Large intestine (tissue), 3 donors: ENCODE measurements at regions not wholly inside any gene's neighbourhood (a gene's known extent, or its start where the extent isn't known, plus 50 kb on each side); places are given as distances from the start of the nearest gene placed in this dataset.
A peak's percentile ranks its signal among the peaks of the same experiment; 100 is the strongest.

Experiments
- DNase-seq, 2 donors: peaks; one replicate each; pipeline versions ENCODE4 v3.0.0 to v3.0.0-alpha.2; 2013
- H3K27ac ChIP-seq: one replicate; pipeline ENCODE4 v1.5.1; 2013; ENCODE audit warnings: low read length
- H3K27me3 ChIP-seq: 2 replicates; pipeline ENCODE4 v1.6.1; 2013; ENCODE audit warnings: low read length; ENCODE audit not compliant: control insufficient read depth, insufficient read depth
- H3K36me3 ChIP-seq: 2 replicates; pipeline ENCODE4 v1.6.1; 2013; ENCODE audit warnings: low read length; ENCODE audit not compliant: control insufficient read depth, insufficient read depth
- H3K4me1 ChIP-seq: one replicate; pipeline ENCODE4 v1.6.1; 2013; ENCODE audit warnings: low read length; ENCODE audit not compliant: control insufficient read depth, insufficient read depth
- H3K4me3 ChIP-seq: one replicate; pipeline ENCODE4 v1.5.1; 2013; ENCODE audit warnings: low read length
- H3K9me3 ChIP-seq: one replicate; pipeline ENCODE4 v1.6.1; 2013; ENCODE audit warnings: mild to moderate bottlenecking, low read depth, low read length, moderate library complexity; ENCODE audit not compliant: control insufficient read depth
- WGBS: methylation state at CpG from one replicate; pipeline ENCODE4 v1.1.5; 2013; ENCODE audit warnings: low lambda C conversion rate; ENCODE audit not compliant: insufficient coverage; 5-methylcytosine and 5-hydroxymethylcytosine counted together

DNA sequence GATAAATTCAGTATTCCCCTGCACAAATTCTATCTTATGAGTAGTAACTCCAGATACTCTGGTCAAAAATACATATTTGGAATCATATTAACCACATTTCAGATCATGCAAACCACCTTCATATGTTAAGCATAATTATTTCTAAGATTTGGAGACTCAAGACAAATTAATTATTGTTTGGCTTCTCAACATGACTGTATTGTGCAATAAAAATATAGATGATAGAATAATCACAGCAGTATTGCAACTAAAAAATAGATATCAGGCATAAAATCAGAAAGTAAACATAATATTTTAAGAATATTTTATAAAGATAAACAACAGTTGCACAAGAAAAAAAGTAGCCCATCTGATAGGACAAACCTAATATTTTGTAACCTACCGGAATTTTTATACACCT is 1767.6 kb upstream of the NUDT12 start:
- Histone ChIP-seq H3K4me3 (no peak overlapping the region), H3K4me1 (no peaks in the 10 kb centered on the region), H3K9me3 (no peaks in the 10 kb centered on the region), H3K27ac (no peak overlapping the region), H3K36me3 (no peaks in the 10 kb centered on the region), H3K27me3 (no peaks in the 10 kb centered on the region)
- no peak for DNase-seq
- WGBS, result 100% methylated on average over 1 of the region's 1 CpG

GRCh38 chr5:105304859-105305258 is 1742.3 kb upstream of the NUDT12 start:
- H3K9me3 ChIP-seq, result no peaks in the 10 kb centered on the region
- 100% methylated on average over 1 of the region's 1 CpG for WGBS

GRCh38 chr5:105288946-105289345 is 1726.4 kb upstream of the NUDT12 start:
- no peaks in the 10 kb centered on the region for H3K36me3 ChIP-seq
- DNase-seq, result no peak
- H3K4me3 ChIP-seq, result no peak overlapping the region
- H3K4me1 ChIP-seq, result no peaks in the 10 kb centered on the region
- H3K27me3 ChIP-seq, result no peaks in the 10 kb centered on the region
- H3K27ac ChIP-seq, result no peak overlapping the region
- no peaks in the 10 kb centered on the region for H3K9me3 ChIP-seq

More at GRCh38 chr5:105304859-105305258, 1742.3 kb upstream of the NUDT12 start:
- H3K4me1 ChIP-seq, result no peaks in the 10 kb centered on the region
- no peaks in the 10 kb centered on the region for H3K27me3 ChIP-seq
- H3K36me3 ChIP-seq, result no peaks in the 10 kb centered on the region
- H3K4me3 ChIP-seq, result no peak overlapping the region
- DNase-seq, result no peak
- no peak overlapping the region for H3K27ac ChIP-seq

DNA sequence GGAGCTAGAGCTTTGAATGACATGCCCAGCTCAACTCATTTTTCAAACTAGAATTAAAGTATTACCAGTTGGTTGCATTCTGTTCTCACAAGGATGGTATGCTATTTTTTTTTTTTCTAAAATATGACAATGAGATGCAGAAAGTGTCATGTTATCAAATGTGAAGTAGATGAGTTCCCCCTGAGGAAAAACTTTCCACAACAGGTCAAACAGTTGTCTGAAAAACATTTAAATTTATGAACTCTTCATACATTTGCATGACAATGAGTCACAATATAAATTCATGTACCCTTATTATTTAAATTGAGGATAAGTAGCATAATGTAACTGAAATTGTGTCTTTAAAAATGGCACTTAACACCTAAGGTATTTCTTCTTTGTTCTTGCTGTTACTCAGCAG is 1720.5 kb upstream of the NUDT12 start:
- DNase-seq, result no peak
- no peaks in the 10 kb centered on the region for H3K4me1 ChIP-seq
- no peak overlapping the region for H3K4me3 ChIP-seq
- no peak overlapping the region for H3K27ac ChIP-seq
- no peaks in the 10 kb centered on the region for H3K36me3 ChIP-seq
- no peaks in the 10 kb centered on the region for H3K9me3 ChIP-seq
- H3K27me3 ChIP-seq, result no peaks in the 10 kb centered on the region

GRCh38 chr5:105274079-105274478 is 1711.5 kb upstream of the NUDT12 start:
- no peaks in the 10 kb centered on the region for H3K27me3 ChIP-seq
- no peaks in the 10 kb centered on the region for H3K36me3 ChIP-seq
- no peak overlapping the region for H3K27ac ChIP-seq
- no peak for DNase-seq
- H3K4me1 ChIP-seq, result no peaks in the 10 kb centered on the region
- 100% methylated on average over 1 of the region's 1 CpG for WGBS
- H3K4me3 ChIP-seq, result no peak overlapping the region
- no peaks in the 10 kb centered on the region for H3K9me3 ChIP-seq

GRCh38 chr5:105263515-105263914 is 1700.9 kb upstream of the NUDT12 start:
- no peaks in the 10 kb centered on the region for H3K9me3 ChIP-seq
- H3K4me1 ChIP-seq, result no peaks in the 10 kb centered on the region
- no peak overlapping the region for H3K4me3 ChIP-seq
- H3K27ac ChIP-seq, result no peak overlapping the region
- no peaks in the 10 kb centered on the region for H3K27me3 ChIP-seq
- DNase-seq, result no peak
- 50% methylated on average over 1 of the region's 1 CpG for WGBS
- no peaks in the 10 kb centered on the region for H3K36me3 ChIP-seq

GRCh38 chr5:105259581-105260217 is 1697.1 kb upstream of the NUDT12 start:
- H3K4me3 ChIP-seq, result no peak overlapping the region
- no peak for DNase-seq
- H3K36me3 ChIP-seq, result no peaks in the 10 kb centered on the region
- no peaks in the 10 kb centered on the region for H3K4me1 ChIP-seq
- H3K9me3 ChIP-seq, result no peaks in the 10 kb centered on the region
- no peak overlapping the region for H3K27ac ChIP-seq
- H3K27me3 ChIP-seq, result no peaks in the 10 kb centered on the region
- WGBS, result no CpG with 5 or more reads among the region's 5 CpGs

- H3K27ac ChIP-seq, result no peak overlapping the region
- no peak overlapping the region for H3K4me3 ChIP-seq
- no peaks in the 10 kb centered on the region for H3K27me3 ChIP-seq
- no peaks in the 10 kb centered on the region for H3K36me3 ChIP-seq
- no peaks in the 10 kb centered on the region for H3K9me3 ChIP-seq
- H3K4me1 ChIP-seq, result no peaks in the 10 kb centered on the region
- 22% methylated on average over 1 of the region's 3 CpGs for WGBS
- DNase-seq, result no peak
Measured at GRCh38 chr5:105238561-105238960, 1676.0 kb upstream of the NUDT12 start.

DNA sequence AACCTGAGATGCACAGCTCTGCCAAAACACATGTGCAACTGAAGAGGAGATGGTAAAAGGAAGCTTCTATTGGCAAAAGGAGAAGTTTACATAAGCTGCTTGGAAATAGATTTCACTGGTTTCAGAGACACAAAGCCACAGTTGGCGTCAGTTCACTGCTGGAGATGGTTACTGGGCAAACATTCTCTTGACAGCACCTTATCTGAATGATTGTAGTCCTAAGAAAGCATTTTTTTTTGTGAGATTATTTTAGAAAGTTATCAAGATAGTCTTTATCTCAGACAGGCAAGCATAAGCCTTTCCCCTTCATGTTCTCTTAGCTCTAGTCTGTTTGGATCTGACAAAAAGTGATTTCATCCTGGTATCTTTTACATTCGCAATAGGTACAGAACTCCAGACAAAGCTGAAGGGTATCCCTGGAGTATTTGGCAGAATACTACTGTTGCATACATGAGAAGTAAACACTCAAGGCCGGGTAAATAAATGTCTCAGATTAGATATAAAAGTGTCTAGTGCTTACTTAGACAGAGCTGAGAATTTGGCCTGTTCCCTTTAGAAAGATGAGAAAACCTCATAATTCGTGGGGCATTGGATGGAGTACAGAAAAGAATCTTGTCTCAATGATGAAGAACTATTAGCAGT is 1668.0 kb upstream of the NUDT12 start:
- no peaks in the 10 kb centered on the region for H3K27me3 ChIP-seq
- H3K9me3 ChIP-seq, result no peaks in the 10 kb centered on the region
- WGBS, result no CpG with 5 or more reads among the region's 4 CpGs
- H3K4me1 ChIP-seq, result no peaks in the 10 kb centered on the region
- no peak overlapping the region for H3K27ac ChIP-seq
- no peaks in the 10 kb centered on the region for H3K36me3 ChIP-seq
- H3K4me3 ChIP-seq, result no peak overlapping the region
- DNase-seq, result peak in 1 of 2 donors; percentile 1

DNA sequence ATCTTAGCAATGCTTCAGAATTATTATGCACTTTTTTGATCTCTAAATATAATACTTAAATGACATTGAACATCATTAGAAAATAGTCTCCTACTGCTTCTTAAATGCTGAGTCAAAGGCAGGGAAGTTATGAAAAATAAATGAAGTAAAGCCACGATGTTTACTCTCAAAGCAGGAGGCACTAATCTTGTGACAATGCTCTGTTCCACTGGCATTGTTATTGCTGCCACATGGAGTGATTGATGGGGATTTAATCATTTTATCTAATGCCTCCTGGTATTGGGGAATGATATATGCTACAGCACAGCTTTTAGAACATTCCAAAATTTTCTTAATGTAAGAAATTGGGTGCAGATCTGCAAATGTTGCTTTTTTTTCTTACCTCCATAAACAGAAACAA is 1655.4 kb upstream of the NUDT12 start:
- Histone ChIP-seq H3K4me3 (no peak overlapping the region), H3K27me3 (no peaks in the 10 kb centered on the region), H3K9me3 (no peaks in the 10 kb centered on the region), H3K36me3 (no peaks in the 10 kb centered on the region), H3K4me1 (no peaks in the 10 kb centered on the region), H3K27ac (no peak overlapping the region)
- no peak for DNase-seq
- 29% methylated on average over 1 of the region's 1 CpG for WGBS

GRCh38 chr5:105213078-105213477 is 1650.5 kb upstream of the NUDT12 start:
- H3K27ac ChIP-seq, result no peak overlapping the region
- H3K9me3 ChIP-seq, result no peaks in the 10 kb centered on the region
- H3K27me3 ChIP-seq, result no peaks in the 10 kb centered on the region
- H3K36me3 ChIP-seq, result no peaks in the 10 kb centered on the region
- no peaks in the 10 kb centered on the region for H3K4me1 ChIP-seq
- H3K4me3 ChIP-seq, result no peak overlapping the region
- no peak for DNase-seq
